ENCODE measurements at regions not wholly inside any gene's neighbourhood (a gene's known extent, or its start where the extent isn't known, plus 50 kb on each side); places are given as distances from the start of the nearest gene placed in this dataset.

DNA sequence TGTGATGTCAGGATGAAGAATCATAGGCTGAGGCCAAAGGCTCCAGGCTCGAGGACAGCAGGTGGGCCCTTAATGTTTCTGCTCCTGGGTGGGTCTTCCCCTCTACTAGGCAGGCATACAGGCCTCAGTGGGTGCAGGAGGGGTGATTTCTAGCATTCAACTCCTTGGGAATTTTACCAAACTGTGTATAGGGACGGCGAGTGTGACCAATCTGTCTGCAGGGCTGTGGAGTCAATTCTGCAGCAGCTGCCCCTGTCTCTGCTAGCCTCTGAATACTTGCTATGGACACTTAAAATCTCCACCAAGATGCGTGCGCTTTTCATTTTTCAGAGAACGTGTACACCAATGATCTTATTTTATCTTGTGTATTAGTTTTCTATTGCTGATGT is 115.5 kb downstream of the WDR11 start:
- no peak overlapping the region for H3K4me3 ChIP-seq (ENCODE audit: low read depth, low read length)
- H2BK5ac ChIP-seq (ENCODE audit: low read depth, low read length, poor library complexity) = no peak overlapping the region
- DNase-seq = no peak
- WGBS (ENCODE audit: extremely low coverage, insufficient coverage, insufficient read length) = no CpG with 5 or more reads among the region's 6 CpGs
- H3K14ac ChIP-seq (ENCODE audit: low read length) = no peak overlapping the region
- no peak overlapping the region for H2BK120ac ChIP-seq (ENCODE audit: insufficient read depth, low read length, poor library complexity)
- no peak overlapping the region for H4K12ac ChIP-seq (ENCODE audit: low read depth, low read length)
- no peak overlapping the region for H4K8ac ChIP-seq (ENCODE audit: low read depth, low read length)
- H3K18ac ChIP-seq (ENCODE audit: low read length) = no peak overlapping the region
- H3K79me1 ChIP-seq (ENCODE audit: low read length) = peaks cover 13% of the 10 kb centered on the region
- no peak overlapping the region for H2AK5ac ChIP-seq (ENCODE audit: low read length)
- H3K4me2 ChIP-seq (ENCODE audit: low read length) = no peak overlapping the region
- peaks cover 1% of the 10 kb centered on the region for H3K9me3 ChIP-seq (ENCODE audit: insufficient read depth, low read depth, low read length)
- no peak overlapping the region for H4K91ac ChIP-seq (ENCODE audit: low read depth, low read length)
- H3K4me1 ChIP-seq (ENCODE audit: control insufficient read depth in 1 of 2, insufficient read depth in 2 of 2, low read length in 2 of 2) = peaks cover 25 to 30% of the 10 kb centered on the region in 2 experiments
- no peak overlapping the region for H3K4ac ChIP-seq (ENCODE audit: low read depth, low read length)
- H3K79me2 ChIP-seq (ENCODE audit: control insufficient read depth, insufficient read depth, low read length, poor library complexity) = no peaks in the 10 kb centered on the region
- H3K27me3 ChIP-seq (ENCODE audit: insufficient read depth, low read length) = no peaks in the 10 kb centered on the region
- no peak overlapping the region for H3K9ac ChIP-seq (ENCODE audit: low read length)
- H3K23ac ChIP-seq (ENCODE audit: low read length) = no peak overlapping the region
- H3K36me3 ChIP-seq (ENCODE audit: control insufficient read depth in 1 of 2, insufficient read depth in 2 of 2, low read length in 2 of 2) = no peaks in the 10 kb centered on the region
- no peak overlapping the region for H2BK12ac ChIP-seq (ENCODE audit: low read length)
- no peak overlapping the region for H2AFZ ChIP-seq (ENCODE audit: insufficient read depth, low read length, poor library complexity)
- no peak overlapping the region for H3K27ac ChIP-seq (ENCODE audit: low read depth, low read length)

GRCh38 chr10:120969219-120969645 is 118.1 kb downstream of the WDR11 start:
- no peak overlapping the region for H4K8ac ChIP-seq (ENCODE audit: low read depth, low read length)
- H3K4me2 ChIP-seq (ENCODE audit: low read length) = no peak overlapping the region
- peaks cover 3% of the 10 kb centered on the region for H3K79me1 ChIP-seq (ENCODE audit: low read length)
- H2BK120ac ChIP-seq (ENCODE audit: insufficient read depth, low read length, poor library complexity) = no peak overlapping the region
- no peak overlapping the region for H3K9ac ChIP-seq (ENCODE audit: low read length)
- H3K4me3 ChIP-seq (ENCODE audit: low read depth, low read length) = no peak overlapping the region
- H4K12ac ChIP-seq (ENCODE audit: low read depth, low read length) = no peak overlapping the region
- no peak overlapping the region for H3K14ac ChIP-seq (ENCODE audit: low read length)
- H3K4ac ChIP-seq (ENCODE audit: low read depth, low read length) = no peak overlapping the region
- no peak overlapping the region for H4K91ac ChIP-seq (ENCODE audit: low read depth, low read length)
- no peak overlapping the region for H3K23ac ChIP-seq (ENCODE audit: low read length)
- no peak overlapping the region for H2BK12ac ChIP-seq (ENCODE audit: low read length)
- no peaks in the 10 kb centered on the region for H3K27me3 ChIP-seq (ENCODE audit: insufficient read depth, low read length)
- no peak overlapping the region for H3K18ac ChIP-seq (ENCODE audit: low read length)
- H2AK5ac ChIP-seq (ENCODE audit: low read length) = no peak overlapping the region
- peaks cover 1% of the 10 kb centered on the region for H3K9me3 ChIP-seq (ENCODE audit: insufficient read depth, low read depth, low read length)
- H3K36me3 ChIP-seq (ENCODE audit: control insufficient read depth in 1 of 2, insufficient read depth in 2 of 2, low read length in 2 of 2) = no peaks in the 10 kb centered on the region
- DNase-seq = no peak
- no CpG with 5 or more reads among the region's 5 CpGs for WGBS (ENCODE audit: extremely low coverage, insufficient coverage, insufficient read length)
- no peak overlapping the region for H3K27ac ChIP-seq (ENCODE audit: low read depth, low read length)
- no peak overlapping the region for H2BK5ac ChIP-seq (ENCODE audit: low read depth, low read length, poor library complexity)
- peaks cover 7 to 13% of the 10 kb centered on the region in 2 experiments for H3K4me1 ChIP-seq (ENCODE audit: control insufficient read depth in 1 of 2, insufficient read depth in 2 of 2, low read length in 2 of 2)
- H2AFZ ChIP-seq (ENCODE audit: insufficient read depth, low read length, poor library complexity) = no peak overlapping the region
- H3K79me2 ChIP-seq (ENCODE audit: control insufficient read depth, insufficient read depth, low read length, poor library complexity) = no peaks in the 10 kb centered on the region

DNA sequence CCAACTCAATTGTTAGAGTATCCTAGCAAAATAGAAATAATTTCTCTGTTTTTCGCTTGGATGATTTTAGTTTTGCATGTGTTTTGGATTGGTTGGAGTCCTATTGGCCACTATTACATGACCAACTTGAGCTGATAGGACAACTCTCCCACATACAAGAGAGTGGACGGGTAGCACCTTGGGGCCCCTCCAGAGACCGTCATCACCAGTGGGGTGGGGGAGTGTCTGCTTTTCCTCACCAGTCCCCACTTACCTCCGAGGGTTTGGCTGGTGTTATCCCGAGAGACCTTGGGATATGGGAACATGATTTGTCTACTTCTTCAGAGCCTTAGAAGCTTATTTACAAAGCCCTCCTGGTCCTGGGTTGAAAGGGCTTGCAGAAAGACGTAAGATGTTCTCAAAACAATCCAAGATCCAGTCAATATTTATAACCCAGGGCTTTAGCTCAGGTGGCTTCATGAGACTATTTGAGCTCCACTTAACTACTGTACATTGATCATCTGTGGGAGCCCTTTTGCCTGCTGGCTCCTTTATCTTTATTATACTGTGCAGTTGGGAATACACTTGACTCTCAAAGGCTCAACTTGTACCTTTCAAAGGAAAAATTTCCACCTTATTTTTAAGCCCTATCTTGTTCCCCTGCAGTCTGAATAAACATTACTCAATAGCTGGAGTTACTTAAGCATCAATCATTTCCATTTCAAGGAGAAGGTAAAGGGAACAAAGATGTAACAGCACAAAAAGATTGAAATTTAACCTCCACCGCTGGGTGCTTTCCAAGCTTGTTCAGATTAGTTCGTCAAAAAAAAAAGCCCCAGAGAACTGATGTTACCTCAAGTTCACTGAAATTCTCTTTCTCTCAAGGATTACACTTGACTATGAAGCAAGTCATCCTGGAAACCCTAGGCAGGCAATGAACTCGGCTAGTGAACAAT is 119.7 kb downstream of the WDR11 start:
- Histone ChIP-seq H3K79me1 (ENCODE audit: low read length) (no peaks in the 10 kb centered on the region), H3K23ac (ENCODE audit: low read length) (no peak overlapping the region), H3K4me3 (ENCODE audit: low read depth, low read length) (no peak overlapping the region), H3K4ac (ENCODE audit: low read depth, low read length) (no peak overlapping the region), H3K14ac (ENCODE audit: low read length) (no peak overlapping the region), H2AFZ (ENCODE audit: insufficient read depth, low read length, poor library complexity) (no peak overlapping the region), H3K9me3 (ENCODE audit: insufficient read depth, low read depth, low read length) (peaks cover 3% of the 10 kb centered on the region), H3K27ac (ENCODE audit: low read depth, low read length) (no peak overlapping the region), H4K91ac (ENCODE audit: low read depth, low read length) (no peak overlapping the region), H2AK5ac (ENCODE audit: low read length) (no peak overlapping the region), H3K18ac (ENCODE audit: low read length) (no peak overlapping the region), H3K79me2 (ENCODE audit: control insufficient read depth, insufficient read depth, low read length, poor library complexity) (no peaks in the 10 kb centered on the region), H3K4me2 (ENCODE audit: low read length) (no peak overlapping the region), H4K12ac (ENCODE audit: low read depth, low read length) (no peak overlapping the region), H2BK120ac (ENCODE audit: insufficient read depth, low read length, poor library complexity) (no peak overlapping the region), H2BK12ac (ENCODE audit: low read length) (no peak overlapping the region), H3K4me1 (ENCODE audit: control insufficient read depth in 1 of 2, insufficient read depth in 2 of 2, low read length in 2 of 2) (peaks cover 0 to 3% of the 10 kb centered on the region in 2 experiments), H4K8ac (ENCODE audit: low read depth, low read length) (no peak overlapping the region), H3K27me3 (ENCODE audit: insufficient read depth, low read length) (no peaks in the 10 kb centered on the region), H3K9ac (ENCODE audit: low read length) (no peak overlapping the region), H2BK5ac (ENCODE audit: low read depth, low read length, poor library complexity) (no peak overlapping the region), H3K36me3 (ENCODE audit: control insufficient read depth in 1 of 2, insufficient read depth in 2 of 2, low read length in 2 of 2) (no peaks in the 10 kb centered on the region)
- WGBS (ENCODE audit: extremely low coverage, insufficient coverage, insufficient read length) = no CpG with 5 or more reads among the region's 9 CpGs
- DNase-seq = no peak

GRCh38 chr10:120971671-120972070 is 120.5 kb downstream of the WDR11 start:
- Histone ChIP-seq H2BK5ac (ENCODE audit: low read depth, low read length, poor library complexity) (no peak overlapping the region), H2BK120ac (ENCODE audit: insufficient read depth, low read length, poor library complexity) (no peak overlapping the region), H3K4ac (ENCODE audit: low read depth, low read length) (no peak overlapping the region), H3K36me3 (ENCODE audit: control insufficient read depth in 1 of 2, insufficient read depth in 2 of 2, low read length in 2 of 2) (no peaks in the 10 kb centered on the region), H4K8ac (ENCODE audit: low read depth, low read length) (no peak overlapping the region), H4K12ac (ENCODE audit: low read depth, low read length) (no peak overlapping the region), H3K18ac (ENCODE audit: low read length) (no peak overlapping the region), H3K23ac (ENCODE audit: low read length) (no peak overlapping the region), H3K9ac (ENCODE audit: low read length) (no peak overlapping the region), H3K27ac (ENCODE audit: low read depth, low read length) (no peak overlapping the region), H2AFZ (ENCODE audit: insufficient read depth, low read length, poor library complexity) (no peak overlapping the region), H3K27me3 (ENCODE audit: insufficient read depth, low read length) (no peaks in the 10 kb centered on the region), H3K9me3 (ENCODE audit: insufficient read depth, low read depth, low read length) (peaks cover 3% of the 10 kb centered on the region), H3K79me1 (ENCODE audit: low read length) (no peaks in the 10 kb centered on the region), H3K4me3 (ENCODE audit: low read depth, low read length) (no peak overlapping the region), H2AK5ac (ENCODE audit: low read length) (no peak overlapping the region), H3K79me2 (ENCODE audit: control insufficient read depth, insufficient read depth, low read length, poor library complexity) (no peaks in the 10 kb centered on the region), H3K4me1 (ENCODE audit: control insufficient read depth in 1 of 2, insufficient read depth in 2 of 2, low read length in 2 of 2) (peaks cover 0 to under 1% of the 10 kb centered on the region in 2 experiments), H2BK12ac (ENCODE audit: low read length) (no peak overlapping the region), H4K91ac (ENCODE audit: low read depth, low read length) (no peak overlapping the region), H3K4me2 (ENCODE audit: low read length) (no peak overlapping the region), H3K14ac (ENCODE audit: low read length) (no peak overlapping the region)
- no CpG with 5 or more reads among the region's 2 CpGs for WGBS (ENCODE audit: extremely low coverage, insufficient coverage, insufficient read length)
- DNase-seq = no peak

Data from trophoblast cell (in vitro differentiated cells and primary cell).